Jurkat, Clone E6-1 (cell line): ENCODE measurements at regions not wholly inside any gene's neighbourhood (a gene's known extent, or its start where the extent isn't known, plus 50 kb on each side); places are given as distances from the start of the nearest gene placed in this dataset.

ENCODE experiments used
- DNase-seq: peaks from one replicate; pipeline ENCODE4 v3.0.0-alpha.2; 2011; ENCODE audit warnings: low read depth, low spot score
- H3K4me3 ChIP-seq: 2 replicates; pipeline ENCODE4 v1.5.1; 2011; ENCODE audit warnings: mild to moderate bottlenecking, low read length, control low read depth, moderate library complexity

GRCh38 chr18:24530630-24531111 lies 70.2 kb downstream of the HRH4 start:
- no peak overlapping the region for H3K4me3 ChIP-seq
- no peak for DNase-seq

DNA sequence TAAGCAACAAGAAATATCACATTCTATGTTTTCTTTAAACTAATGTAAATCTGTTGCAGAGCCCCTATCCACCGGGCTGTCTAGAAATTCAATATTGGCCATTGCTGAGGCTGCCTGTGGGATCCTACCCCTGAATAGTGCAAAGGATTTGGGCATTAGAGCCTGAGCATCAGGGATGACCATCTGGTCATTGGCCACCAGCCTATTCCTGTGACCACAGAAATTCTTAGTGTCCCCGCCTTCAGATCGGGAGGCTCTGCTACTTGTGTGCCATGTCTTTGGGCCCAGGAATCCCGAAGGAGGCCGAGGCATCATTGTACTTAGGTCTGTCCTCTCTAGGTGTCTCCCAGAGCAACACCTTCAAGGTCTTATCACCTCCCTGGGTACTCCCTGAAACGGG lies 73.8 kb downstream of the HRH4 start:
- no peak overlapping the region for H3K4me3 ChIP-seq
- no peak for DNase-seq

- DNase-seq, result no peak
- H3K4me3 ChIP-seq, result no peak overlapping the region
Measured at GRCh38 chr18:24534737-24535136, 74.3 kb downstream of the HRH4 start.

DNA sequence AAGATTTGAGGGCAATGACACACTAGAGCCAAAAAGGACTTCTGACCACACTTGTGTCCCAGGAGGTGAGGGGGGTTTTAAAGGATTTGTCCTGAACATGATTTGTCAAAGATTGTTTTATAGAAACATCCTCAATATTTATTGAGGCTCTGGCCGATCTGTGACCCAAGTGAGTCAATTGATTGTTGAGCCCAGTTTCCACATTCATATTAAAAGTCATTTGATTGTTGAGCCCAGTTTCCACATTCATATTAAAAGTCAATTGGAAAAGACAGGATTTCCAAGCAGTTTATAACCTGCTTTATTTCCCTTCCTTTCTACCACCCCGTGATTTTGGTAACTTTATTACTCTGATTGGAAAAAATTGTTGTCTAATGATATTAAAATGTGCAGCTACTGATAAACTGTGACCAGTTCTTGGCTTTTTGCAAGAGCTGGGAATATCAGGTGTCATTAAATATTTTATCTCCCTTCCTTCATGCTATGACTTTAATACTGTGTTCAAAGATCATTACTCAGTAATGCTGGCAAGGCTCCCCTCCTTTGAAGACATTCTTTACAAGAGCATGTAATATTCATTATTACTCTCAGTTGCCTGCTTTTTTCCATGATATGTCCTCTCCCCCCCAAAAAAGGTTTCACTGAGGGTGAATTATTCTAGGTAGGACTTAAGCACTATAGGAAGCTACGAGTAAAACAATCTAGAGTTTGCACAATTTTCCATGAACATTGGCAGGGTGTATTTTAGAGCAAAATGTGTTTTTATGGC lies 75.3 kb downstream of the HRH4 start:
- H3K4me3 ChIP-seq, result no peak overlapping the region
- no peak for DNase-seq

DNA sequence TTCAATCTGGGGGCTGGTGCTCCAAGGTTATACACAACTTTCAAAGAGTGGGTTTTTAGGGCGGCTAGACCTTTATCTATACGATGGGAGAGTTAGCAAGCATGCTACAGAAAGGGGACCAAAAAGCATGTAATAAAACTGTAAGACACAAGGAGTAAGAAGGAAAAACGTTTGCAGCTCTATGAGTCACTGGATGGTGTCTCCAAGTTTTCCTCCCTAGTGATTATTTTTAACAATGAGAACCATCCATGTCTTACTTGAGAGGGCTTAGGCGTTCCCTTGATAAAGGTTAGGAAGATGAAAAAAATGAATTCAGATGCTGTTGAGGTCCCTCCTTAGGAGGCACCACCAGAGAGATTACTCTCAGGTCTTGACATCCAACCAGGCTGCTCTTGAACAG lies 75.9 kb downstream of the HRH4 start:
- H3K4me3 ChIP-seq, result no peak overlapping the region
- DNase-seq, result no peak

GRCh38 chr18:24536834-24537233 lies 76.4 kb downstream of the HRH4 start:
- H3K4me3 ChIP-seq, result no peak overlapping the region
- no peak for DNase-seq

GRCh38 chr18:24538414-24539264 lies 78.2 kb downstream of the HRH4 start:
- no peak overlapping the region for H3K4me3 ChIP-seq
- no peak for DNase-seq

DNA sequence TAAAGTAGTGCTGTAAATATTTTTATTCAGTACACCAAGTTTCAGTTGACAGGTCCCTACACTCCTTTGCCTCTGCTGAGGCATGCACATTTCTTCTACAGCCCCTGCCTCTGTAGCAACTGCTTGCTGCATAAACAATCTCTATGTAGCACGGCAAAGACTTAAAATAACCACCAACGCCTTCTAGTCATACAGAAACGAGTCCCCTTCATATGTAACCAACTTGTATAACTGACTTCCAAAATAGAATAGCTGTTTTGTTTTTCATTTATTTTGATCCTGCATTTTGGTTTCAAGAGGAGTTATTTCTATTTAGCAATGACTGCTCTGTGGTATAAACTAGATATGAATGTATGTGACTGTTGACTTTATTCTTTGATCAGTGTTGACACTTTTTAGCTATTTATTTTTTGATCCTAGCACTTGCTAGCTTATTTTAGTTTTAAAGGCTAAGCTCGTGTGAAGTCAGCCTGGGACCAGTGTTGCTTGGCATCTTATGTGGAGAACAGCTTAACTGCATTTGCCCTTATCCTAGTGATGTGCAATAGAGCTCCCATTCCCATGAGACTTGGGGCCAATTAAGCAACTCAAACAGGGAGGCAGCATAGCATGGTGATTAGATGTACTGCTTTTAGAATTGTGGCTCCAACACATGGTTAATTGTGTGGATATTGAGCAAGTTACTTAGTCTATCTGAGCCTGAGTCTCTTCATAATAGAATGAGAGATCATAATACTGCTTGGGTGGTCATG lies 79.6 kb downstream of the HRH4 start:
- H3K4me3 ChIP-seq, result no peak overlapping the region
- DNase-seq, result no peak

DNA sequence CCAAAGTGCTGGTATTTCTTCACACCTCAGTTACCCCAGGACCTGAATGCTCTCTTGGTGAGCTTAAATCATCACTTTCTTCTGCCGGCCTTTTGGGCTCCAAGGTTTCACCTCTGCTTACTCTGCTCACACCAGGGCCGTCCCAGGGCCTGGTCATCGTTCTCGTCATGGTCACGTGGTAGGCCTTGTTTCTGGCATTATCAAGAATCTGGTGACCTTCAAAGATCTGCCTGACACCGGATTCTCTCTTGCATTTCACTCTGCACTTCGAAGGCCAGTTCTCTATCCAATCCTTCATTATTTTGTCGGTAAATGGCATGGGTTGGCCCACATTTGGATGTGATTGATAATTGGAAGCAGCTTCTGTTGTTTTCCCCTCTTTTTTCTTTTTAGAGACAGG lies 80.5 kb downstream of the HRH4 start:
- DNase-seq, result no peak
- H3K4me3 ChIP-seq, result no peak overlapping the region

DNA sequence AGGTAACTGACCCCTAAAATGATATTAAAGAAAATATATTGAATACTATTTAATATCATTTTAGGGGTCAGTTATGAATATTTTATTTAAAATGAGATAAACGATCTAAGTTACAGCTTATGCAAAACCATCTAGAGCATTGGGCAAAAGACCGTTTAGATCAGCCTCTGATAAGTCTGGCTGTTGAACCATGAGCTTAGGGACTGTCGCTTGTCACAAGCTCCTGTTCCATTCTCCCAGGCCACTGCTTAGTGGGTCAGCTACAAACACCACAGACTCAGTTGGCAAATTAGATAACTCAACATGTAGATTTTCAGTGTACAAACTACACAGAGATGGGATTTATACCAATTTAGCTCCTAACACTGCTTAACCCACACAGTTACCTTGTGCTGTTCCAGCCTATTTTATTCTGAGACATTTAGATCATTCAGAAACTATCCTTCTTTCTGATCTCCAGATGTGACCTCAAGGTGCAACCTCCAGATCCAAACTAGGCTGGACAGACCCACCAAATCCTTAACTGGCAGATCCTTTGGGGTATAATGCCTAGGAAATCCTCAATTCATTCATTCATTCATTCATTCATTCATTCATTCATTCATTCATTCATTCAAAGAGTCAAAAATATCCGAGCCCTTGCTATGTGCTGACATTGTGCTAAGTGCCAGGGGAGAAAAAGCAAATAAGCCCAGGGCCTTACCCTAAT lies 82.8 kb downstream of the HRH4 start:
- no peak for DNase-seq
- H3K4me3 ChIP-seq, result no peak overlapping the region

DNA sequence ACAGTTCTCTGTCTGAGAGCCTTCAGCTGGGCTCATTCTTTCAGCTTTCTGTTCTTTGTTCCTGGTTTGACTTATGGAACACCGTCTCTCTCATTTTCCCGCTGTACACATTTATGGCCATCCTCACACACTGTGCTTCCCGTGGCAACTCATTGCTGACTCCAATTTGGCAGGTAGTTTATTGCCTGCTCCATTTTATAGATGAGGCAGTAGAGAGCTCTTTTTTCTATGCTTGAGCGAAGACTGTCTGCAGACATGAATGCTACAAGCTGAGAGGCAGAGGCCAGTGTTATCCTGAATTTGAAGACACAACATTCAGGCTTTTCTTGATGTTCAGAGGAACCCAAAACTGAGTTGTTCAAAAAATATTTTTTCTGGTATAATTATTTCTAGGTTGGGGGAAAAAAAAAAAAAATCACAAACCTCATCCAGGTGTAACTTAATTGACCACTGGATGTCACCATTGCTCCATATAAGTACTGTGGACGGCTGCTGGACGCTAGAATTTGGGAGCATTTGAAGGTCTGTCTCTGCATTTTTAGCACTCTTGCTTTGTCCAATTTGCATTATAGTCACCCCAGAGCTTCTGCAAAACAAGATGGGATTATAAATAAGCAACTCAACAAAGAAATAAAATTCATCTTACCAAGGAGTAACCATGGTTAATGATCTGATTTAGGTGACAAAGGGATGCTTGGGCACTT lies 83.5 kb downstream of the HRH4 start:
- no peak overlapping the region for H3K4me3 ChIP-seq
- no peak for DNase-seq

- no peak overlapping the region for H3K4me3 ChIP-seq
- DNase-seq, result no peak
Measured at GRCh38 chr18:24544949-24545348, 84.5 kb downstream of the HRH4 start.

DNA sequence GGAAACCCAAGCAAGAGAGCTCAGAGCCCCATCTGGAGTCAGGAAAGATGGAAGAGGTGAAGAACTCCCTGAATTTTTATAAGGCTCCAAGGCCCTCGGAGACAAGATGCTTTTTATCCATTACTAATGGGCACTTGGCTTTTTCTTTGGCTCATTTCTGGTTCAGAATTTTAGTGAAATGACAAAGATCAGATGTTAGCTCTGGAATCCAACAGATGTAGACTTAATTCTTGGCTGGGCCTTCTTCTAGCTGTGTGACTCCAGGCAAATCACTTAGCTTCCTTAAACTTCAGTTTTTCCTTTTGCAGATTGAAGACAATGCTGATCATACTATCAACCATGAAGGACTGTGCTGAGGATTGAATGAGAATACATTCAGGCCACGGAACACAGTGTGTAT lies 85.2 kb downstream of the HRH4 start:
- no peak overlapping the region for H3K4me3 ChIP-seq
- no peak for DNase-seq

DNA sequence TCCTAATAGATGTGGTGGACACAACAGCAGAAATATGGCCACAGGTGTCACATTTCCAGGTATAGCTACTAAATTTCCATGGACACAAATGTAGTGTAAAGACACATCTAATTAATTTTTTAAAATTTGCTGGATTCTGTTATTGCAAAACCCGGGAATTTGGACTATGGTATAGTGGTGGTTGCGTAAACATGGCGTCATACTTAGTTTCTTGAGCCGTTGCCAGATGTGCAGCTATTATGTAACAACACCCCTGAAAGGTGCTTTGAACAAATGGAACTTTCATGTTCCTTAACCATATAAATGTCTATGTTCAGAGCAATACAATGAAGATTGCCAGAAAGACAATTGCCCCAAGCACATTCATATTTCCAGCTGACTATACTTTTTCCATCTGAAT lies 85.9 kb downstream of the HRH4 start:
- no peak for DNase-seq
- no peak overlapping the region for H3K4me3 ChIP-seq

DNA sequence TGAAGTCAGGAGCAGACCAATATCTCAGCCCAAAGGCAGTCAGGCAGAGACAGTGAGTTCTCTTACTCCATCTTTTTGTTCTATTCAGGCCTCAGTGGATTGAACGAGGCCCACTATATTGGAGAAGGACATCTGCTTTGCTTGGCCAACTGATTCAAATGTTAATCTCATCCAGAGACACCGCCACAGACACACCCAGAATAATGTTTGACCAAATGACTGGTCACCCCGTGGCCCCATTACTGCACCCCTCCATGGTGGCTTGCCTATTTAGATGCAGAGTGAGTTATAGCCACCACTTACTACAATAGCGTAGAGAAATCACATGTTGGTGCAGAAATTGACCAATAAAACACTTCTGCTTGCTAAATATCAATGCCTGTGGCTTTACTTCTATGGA lies 88.1 kb downstream of the HRH4 start:
- DNase-seq, result no peak
- no peak overlapping the region for H3K4me3 ChIP-seq

- H3K4me3 ChIP-seq, result no peak overlapping the region
- no peak for DNase-seq
Measured at GRCh38 chr18:24552218-24552617, 91.8 kb downstream of the HRH4 start.

DNA sequence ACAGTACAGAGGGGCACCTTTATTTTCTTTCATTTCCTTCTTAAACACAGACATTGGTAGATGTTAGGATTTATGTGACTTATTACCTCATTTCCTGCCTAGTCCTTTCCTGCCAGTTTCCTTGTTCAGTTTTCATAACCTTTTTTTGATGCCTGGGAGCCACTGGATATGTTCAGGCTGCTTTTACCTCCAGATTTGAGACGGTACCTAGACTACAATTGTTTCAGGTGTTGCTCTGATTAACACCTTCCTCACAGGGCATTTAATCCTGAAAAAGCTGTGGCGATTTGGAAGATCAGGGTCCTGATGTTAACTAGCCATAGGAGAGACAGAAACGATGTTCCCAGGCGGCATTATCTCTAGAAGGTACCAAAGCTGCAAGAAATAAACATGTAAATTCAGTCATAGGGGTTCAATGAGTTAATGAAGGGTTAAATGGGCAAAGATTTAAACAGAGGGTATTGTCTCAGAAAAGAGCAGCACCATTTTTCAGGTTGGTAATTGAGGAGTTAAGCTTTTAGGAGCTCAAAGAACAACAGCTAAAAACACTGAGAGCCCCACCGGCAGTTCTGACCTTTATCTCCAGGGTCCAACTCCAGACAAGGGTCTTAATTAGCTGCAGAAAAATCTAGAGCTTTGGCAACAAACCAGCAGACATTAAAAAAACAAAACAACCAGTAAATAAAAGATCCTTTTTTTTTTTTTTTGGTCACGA lies 93.3 kb downstream of the HRH4 start:
- DNase-seq, result no peak
- no peak overlapping the region for H3K4me3 ChIP-seq

DNA sequence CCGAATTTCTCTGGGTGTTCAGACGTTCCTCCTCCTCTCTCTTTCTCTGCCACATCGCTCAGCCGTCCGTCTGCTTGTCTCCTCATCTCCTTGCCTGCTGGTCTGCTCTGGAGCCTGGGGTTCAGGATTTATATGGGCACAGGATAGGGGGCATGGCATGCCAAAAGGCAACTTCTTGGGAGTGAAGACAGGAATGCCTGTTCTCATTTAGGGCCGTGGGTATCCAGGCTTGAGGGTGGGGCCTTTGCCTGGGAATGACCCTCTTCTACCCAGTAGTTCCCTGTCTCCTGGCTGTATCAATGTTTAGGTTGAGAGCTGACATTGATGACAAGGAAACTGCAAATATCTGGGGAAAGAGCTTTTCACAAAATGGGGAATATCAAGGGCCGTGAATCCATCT lies 98.0 kb downstream of the HRH4 start:
- H3K4me3 ChIP-seq, result no peak overlapping the region
- no peak for DNase-seq
